Osteocyte (in vitro differentiated cells): ENCODE measurements at regions not wholly inside any gene's neighbourhood (a gene's known extent, or its start where the extent isn't known, plus 50 kb on each side); places are given as distances from the start of the nearest gene placed in this dataset.

ENCODE experiments used
- DNase-seq: peaks from one replicate; pipeline ENCODE4 v3.0.0; 2021; ENCODE audit warnings: mixed read lengths; ENCODE audit not compliant: unreplicated experiment; ENCODE audit errors: extremely low spot score
- H3K27ac Mint-ChIP-seq: one replicate; pipeline ENCODE4 v1.8.0; 2021; ENCODE audit warnings: mild to moderate bottlenecking, mixed read lengths; ENCODE audit not compliant: unreplicated experiment
- H3K27me3 Mint-ChIP-seq: one replicate; pipeline ENCODE4 v1.8.0; 2021; ENCODE audit warnings: mixed read lengths; ENCODE audit not compliant: unreplicated experiment
- H3K36me3 Mint-ChIP-seq: one replicate; pipeline ENCODE4 v1.8.0; 2021; ENCODE audit warnings: mixed read lengths; ENCODE audit not compliant: unreplicated experiment
- H3K4me1 Mint-ChIP-seq: one replicate; pipeline ENCODE4 v1.8.0; 2021; ENCODE audit warnings: mixed read lengths; ENCODE audit not compliant: unreplicated experiment
- H3K4me3 Mint-ChIP-seq: one replicate; pipeline ENCODE4 v1.8.0; 2021; ENCODE audit warnings: mild to moderate bottlenecking, moderate library complexity, mixed read lengths; ENCODE audit not compliant: unreplicated experiment
- H3K9me3 Mint-ChIP-seq: one replicate; pipeline ENCODE4 v1.8.0; 2021; ENCODE audit warnings: mixed read lengths; ENCODE audit not compliant: unreplicated experiment
- CTCF ChIP-seq: fragments of 200-600 bp; sonication (generic); IDR thresholded peaks from 2 replicates; pipeline ENCODE4 v1.5.0; 2021; ENCODE audit warnings: antibody characterized with exemption, mild to moderate bottlenecking, moderate library complexity

DNA sequence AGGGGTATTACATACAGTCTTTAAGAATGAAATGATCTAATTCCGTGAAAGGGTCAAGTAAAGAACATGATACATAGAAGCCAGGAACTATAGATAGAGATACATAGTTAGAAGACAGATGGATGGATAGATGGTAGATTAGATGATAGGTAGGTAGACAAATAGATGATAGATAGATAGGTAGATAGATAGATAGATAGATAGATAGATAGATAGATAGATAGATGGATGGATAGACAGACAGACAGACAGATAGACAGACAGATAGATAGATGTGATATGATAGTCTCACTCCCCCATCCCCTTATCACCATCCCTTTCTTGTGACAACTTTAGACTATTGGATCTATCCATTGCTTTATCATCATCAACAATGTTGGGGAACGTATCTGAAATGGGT lies 448.2 kb downstream of the METTL4 start:
- no peaks in the 10 kb centered on the region for H3K36me3 Mint-ChIP-seq
- DNase-seq: no peak
- H3K27me3 Mint-ChIP-seq: peaks cover 20% of the 10 kb centered on the region
- no peak overlapping the region for H3K4me3 Mint-ChIP-seq
- no peak for TF ChIP-seq CTCF
- no peak overlapping the region for H3K27ac Mint-ChIP-seq
- H3K4me1 Mint-ChIP-seq: no peaks in the 10 kb centered on the region
- no peaks in the 10 kb centered on the region for H3K9me3 Mint-ChIP-seq

GRCh38 chr18:2134364-2134763 lies 436.9 kb downstream of the METTL4 start:
- no peak overlapping the region for H3K27ac Mint-ChIP-seq

GRCh38 chr18:2135309-2135708 lies 436.0 kb downstream of the METTL4 start:
- no peaks in the 10 kb centered on the region for H3K9me3 Mint-ChIP-seq
- H3K4me1 Mint-ChIP-seq: no peaks in the 10 kb centered on the region
- no peak for DNase-seq
- no peaks in the 10 kb centered on the region for H3K36me3 Mint-ChIP-seq
- TF ChIP-seq CTCF: no peak
- H3K27ac Mint-ChIP-seq: no peak overlapping the region
- peaks cover 4% of the 10 kb centered on the region for H3K27me3 Mint-ChIP-seq
- no peak overlapping the region for H3K4me3 Mint-ChIP-seq

More at GRCh38 chr18:2134364-2134763, 436.9 kb downstream of the METTL4 start:
- Mint-ChIP-seq H3K9me3 (no peaks in the 10 kb centered on the region), H3K4me1 (no peaks in the 10 kb centered on the region), H3K4me3 (no peak overlapping the region), H3K27me3 (peaks cover 4% of the 10 kb centered on the region), H3K36me3 (no peaks in the 10 kb centered on the region)
- no peak for DNase-seq
- no peak for TF ChIP-seq CTCF

DNA sequence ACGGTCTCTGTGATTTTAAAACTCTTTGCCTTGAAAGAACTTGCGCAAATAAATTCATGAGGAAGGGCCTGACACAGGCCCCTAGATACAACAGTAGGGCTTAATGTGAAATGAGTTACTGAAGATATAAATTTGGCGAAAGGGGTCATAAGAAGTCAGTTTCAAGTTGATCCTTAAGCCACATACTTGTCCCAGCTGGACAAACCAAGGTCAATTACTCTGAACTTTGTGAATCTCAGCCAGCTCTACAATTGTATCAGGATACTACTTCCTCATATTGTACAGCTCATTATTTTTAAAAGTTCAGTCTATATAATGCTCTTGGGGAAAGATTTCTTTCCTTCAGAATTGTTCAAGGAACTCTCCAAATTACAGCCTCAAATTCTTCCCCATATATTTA lies 432.8 kb downstream of the METTL4 start:
- Mint-ChIP-seq H3K4me1 (no peaks in the 10 kb centered on the region), H3K9me3 (no peaks in the 10 kb centered on the region)

GRCh38 chr18:2139691-2140090 lies 431.6 kb downstream of the METTL4 start:
- Mint-ChIP-seq H3K4me1 (no peaks in the 10 kb centered on the region), H3K9me3 (no peaks in the 10 kb centered on the region), H3K27me3 (peaks cover 13% of the 10 kb centered on the region), H3K36me3 (no peaks in the 10 kb centered on the region), H3K27ac (no peak overlapping the region), H3K4me3 (no peak overlapping the region)
- no peak for DNase-seq
- no peak for TF ChIP-seq CTCF

More for the DNA sequence above, 432.8 kb downstream of the METTL4 start:
- no peak for DNase-seq
- Mint-ChIP-seq H3K27ac (no peak overlapping the region), H3K36me3 (no peaks in the 10 kb centered on the region), H3K27me3 (peaks cover 16% of the 10 kb centered on the region), H3K4me3 (no peak overlapping the region)
- no peak for TF ChIP-seq CTCF
